ENCODE measurements at regions not wholly inside any gene's neighbourhood (a gene's known extent, or its start where the extent isn't known, plus 50 kb on each side); places are given as distances from the start of the nearest gene placed in this dataset.

DNA sequence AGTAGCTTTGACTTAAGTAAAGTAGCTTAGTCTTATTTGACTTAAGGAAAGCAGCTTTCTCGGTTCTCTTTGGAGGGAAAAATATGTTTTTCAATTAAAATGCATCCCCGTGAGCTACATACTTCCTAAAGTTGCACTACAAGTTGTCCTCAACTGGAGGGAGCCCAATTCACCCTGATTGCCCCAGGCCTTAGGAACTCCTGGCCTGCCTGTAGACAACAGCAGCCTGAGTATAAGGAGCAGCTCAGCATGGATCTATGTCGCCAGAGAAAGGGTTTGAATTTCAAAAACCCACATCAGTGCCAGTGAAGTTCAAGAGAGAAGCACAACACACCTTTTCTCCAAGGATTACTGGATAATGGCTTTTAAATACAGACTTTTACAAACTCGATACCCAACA, 772.0 kb downstream of the TNS3 start:
- TF ChIP-seq EZH2phosphoT487 (IDR thresholded peaks at IDR 0.05; ENCODE audit: insufficient read depth, low read depth) (no peak), EZH2 (IDR thresholded peaks at IDR 0.05; ENCODE audit: insufficient read depth, poor library complexity, severe bottlenecking) (no peak)
- no peaks in the 10 kb centered on the region for H3K9me2 ChIP-seq (ENCODE audit: insufficient read depth)
- peaks cover 39% of the 10 kb centered on the region for H3K4me1 ChIP-seq (ENCODE audit: insufficient read depth)
- H3K27ac ChIP-seq: no peak overlapping the region
- no peak overlapping the region for H3K9ac ChIP-seq
- H3K36me3 ChIP-seq (ENCODE audit: low read depth): no peaks in the 10 kb centered on the region
- no peaks in the 10 kb centered on the region for H4K20me1 ChIP-seq (ENCODE audit: insufficient read depth)
- H2AFZ ChIP-seq: no peak overlapping the region
- no peak overlapping the region for H3K4me2 ChIP-seq (ENCODE audit: unreplicated experiment)
- H3F3A ChIP-seq (ENCODE audit: insufficient read depth): peaks cover 30% of the 10 kb centered on the region
- no peaks in the 10 kb centered on the region for H3K79me2 ChIP-seq (ENCODE audit: insufficient read depth)
- H3K9me3 ChIP-seq (ENCODE audit: low read depth): no peaks in the 10 kb centered on the region
- H3K27me3 ChIP-seq (replicated peaks; ENCODE audit: insufficient read depth): no peaks in the 10 kb centered on the region
- no peak for DNase-seq
- H3K4me3 ChIP-seq: no peak overlapping the region
- in situ Hi-C loops (cut with MboI): no loop called here
- WGBS, 2 experiments (ENCODE audit: low coverage in 1 of 2, low lambda C conversion rate in 2 of 2, missing lambda C conversion rate in 2 of 2): 94 to 96% methylated on average over 4 of the region's 4 CpGs

DNA sequence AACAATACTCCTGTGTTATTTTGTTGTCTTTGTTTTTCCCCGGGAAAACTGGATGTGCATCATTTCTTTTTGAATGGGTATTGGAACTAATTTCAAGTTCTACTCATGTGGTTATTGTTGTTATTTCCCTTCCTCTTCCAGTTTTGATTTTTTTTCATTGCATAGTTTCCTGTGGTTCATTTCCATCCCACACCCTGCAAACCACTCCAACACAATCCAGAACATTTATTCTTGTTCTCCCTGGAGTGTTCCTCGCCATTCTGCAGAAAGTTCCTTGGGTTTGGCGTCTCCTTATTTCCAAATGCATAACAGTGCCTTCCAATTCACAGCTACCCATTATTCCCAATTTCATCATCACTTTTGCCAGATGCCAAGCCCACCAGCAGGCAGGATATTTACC, 775.1 kb downstream of the TNS3 start:
- no peak for TF ChIP-seq EZH2 (IDR thresholded peaks at IDR 0.05; ENCODE audit: insufficient read depth, poor library complexity, severe bottlenecking)
- TF ChIP-seq EZH2phosphoT487 (IDR thresholded peaks at IDR 0.05; ENCODE audit: insufficient read depth, low read depth): no peak
- no peak overlapping the region for H3K4me2 ChIP-seq (ENCODE audit: unreplicated experiment)
- no peaks in the 10 kb centered on the region for H3K9me3 ChIP-seq (ENCODE audit: low read depth)
- H3K36me3 ChIP-seq (ENCODE audit: low read depth): no peaks in the 10 kb centered on the region
- no peak overlapping the region for H3K27ac ChIP-seq
- in situ Hi-C loops (cut with MboI): no loop called here
- no peaks in the 10 kb centered on the region for H3K9me2 ChIP-seq (ENCODE audit: insufficient read depth)
- H3K4me1 ChIP-seq (ENCODE audit: insufficient read depth): peaks cover 17% of the 10 kb centered on the region
- no peaks in the 10 kb centered on the region for H3K27me3 ChIP-seq (replicated peaks; ENCODE audit: insufficient read depth)
- WGBS, 2 experiments (ENCODE audit: low coverage in 1 of 2, low lambda C conversion rate in 2 of 2, missing lambda C conversion rate in 2 of 2): 21 to 31% methylated on average over 3 of the region's 3 CpGs
- H3F3A ChIP-seq (ENCODE audit: insufficient read depth): peaks cover 9% of the 10 kb centered on the region
- H3K4me3 ChIP-seq: no peak overlapping the region
- H3K79me2 ChIP-seq (ENCODE audit: insufficient read depth): no peaks in the 10 kb centered on the region
- peak overlapping the region; percentile 13; the same call in 1 of the 2 replicates for H2AFZ ChIP-seq
- DNase-seq: no peak
- no peaks in the 10 kb centered on the region for H4K20me1 ChIP-seq (ENCODE audit: insufficient read depth)
- H3K9ac ChIP-seq: no peak overlapping the region

DNA sequence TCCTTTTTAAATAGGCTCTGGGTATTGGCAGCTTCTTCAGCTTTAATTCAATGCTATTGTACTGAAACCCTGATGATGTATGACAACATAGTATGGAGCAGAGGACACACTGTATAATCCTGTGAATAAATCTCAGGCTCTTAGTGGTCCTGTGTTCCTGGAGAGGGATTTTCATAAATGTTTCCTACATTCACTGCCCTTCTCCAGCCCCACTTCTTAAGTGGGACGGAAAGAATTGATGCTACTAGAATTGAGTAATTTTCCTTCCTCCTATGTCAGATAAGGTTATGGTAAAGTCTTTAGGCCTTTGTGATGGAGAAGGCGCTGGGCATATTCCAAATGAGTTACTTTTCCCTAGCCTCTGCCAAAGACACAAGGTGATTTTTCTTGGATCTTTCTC, 779.4 kb downstream of the TNS3 start:
- TF ChIP-seq EZH2 (IDR thresholded peaks at IDR 0.05; ENCODE audit: insufficient read depth, poor library complexity, severe bottlenecking): no peak
- TF ChIP-seq EZH2phosphoT487 (IDR thresholded peaks at IDR 0.05; ENCODE audit: insufficient read depth, low read depth): no peak
- Histone ChIP-seq H2AFZ (peak overlapping the region; percentile 20; the same call in 1 of the 2 replicates), H3K4me1 (ENCODE audit: insufficient read depth) (peaks cover 6% of the 10 kb centered on the region; the same call in 1 of the 2 replicates), H3K9me3 (ENCODE audit: low read depth) (no peaks in the 10 kb centered on the region), H3K9me2 (ENCODE audit: insufficient read depth) (no peaks in the 10 kb centered on the region), H4K20me1 (ENCODE audit: insufficient read depth) (no peaks in the 10 kb centered on the region), H3K27ac (no peak overlapping the region), H3K4me2 (ENCODE audit: unreplicated experiment) (no peak overlapping the region), H3K79me2 (ENCODE audit: insufficient read depth) (no peaks in the 10 kb centered on the region), H3K36me3 (ENCODE audit: low read depth) (no peaks in the 10 kb centered on the region), H3K9ac (no peak overlapping the region), H3F3A (ENCODE audit: insufficient read depth) (no peaks in the 10 kb centered on the region), H3K27me3 (replicated peaks; ENCODE audit: insufficient read depth) (no peaks in the 10 kb centered on the region), H3K4me3 (no peak overlapping the region)
- WGBS, 2 experiments (ENCODE audit: low coverage in 1 of 2, low lambda C conversion rate in 2 of 2, missing lambda C conversion rate in 2 of 2): 94 to 97% methylated on average over 2 of the region's 2 CpGs
- DNase-seq: no peak
- in situ Hi-C loops (cut with MboI): no loop called here

DNA sequence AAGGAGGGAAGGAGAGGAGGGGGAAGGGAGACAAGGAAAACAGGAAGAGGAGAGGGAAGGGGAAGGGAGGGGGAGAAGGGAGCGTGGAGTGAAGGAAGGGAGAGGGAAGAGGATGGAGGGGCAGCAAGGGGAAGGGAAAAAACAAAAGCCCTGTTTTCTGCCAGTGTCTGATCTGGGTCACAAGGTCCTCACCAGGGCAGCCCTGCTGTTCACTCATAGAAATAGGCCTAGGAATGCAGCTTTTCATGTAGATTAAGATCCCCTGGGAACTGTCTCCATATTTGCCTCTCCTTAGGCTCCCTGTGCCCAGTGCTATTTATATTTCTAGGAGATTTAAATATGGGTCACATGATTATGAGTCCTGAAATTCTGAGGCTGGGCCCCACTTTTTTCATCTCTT, 790.7 kb downstream of the TNS3 start:
- Histone ChIP-seq H3K4me1 (ENCODE audit: insufficient read depth) (no peaks in the 10 kb centered on the region), H3K4me2 (ENCODE audit: unreplicated experiment) (no peak overlapping the region), H3K27ac (no peak overlapping the region), H4K20me1 (ENCODE audit: insufficient read depth) (no peaks in the 10 kb centered on the region), H3F3A (ENCODE audit: insufficient read depth) (no peaks in the 10 kb centered on the region), H3K4me3 (no peak overlapping the region), H3K9me2 (ENCODE audit: insufficient read depth) (no peaks in the 10 kb centered on the region), H3K27me3 (replicated peaks; ENCODE audit: insufficient read depth) (no peaks in the 10 kb centered on the region), H3K9ac (no peak overlapping the region), H3K36me3 (ENCODE audit: low read depth) (no peaks in the 10 kb centered on the region), H3K9me3 (ENCODE audit: low read depth) (no peaks in the 10 kb centered on the region), H2AFZ (no peak overlapping the region), H3K79me2 (ENCODE audit: insufficient read depth) (no peaks in the 10 kb centered on the region)
- WGBS, 2 experiments (ENCODE audit: low coverage in 1 of 2, low lambda C conversion rate in 2 of 2, missing lambda C conversion rate in 2 of 2): 93 to 100% methylated on average over 1 of the region's 1 CpG
- DNase-seq: no peak
- in situ Hi-C loops (cut with MboI): no loop called here
- TF ChIP-seq EZH2 (IDR thresholded peaks at IDR 0.05; ENCODE audit: insufficient read depth, poor library complexity, severe bottlenecking): no peak
- no peak for TF ChIP-seq EZH2phosphoT487 (IDR thresholded peaks at IDR 0.05; ENCODE audit: insufficient read depth, low read depth)

DNA sequence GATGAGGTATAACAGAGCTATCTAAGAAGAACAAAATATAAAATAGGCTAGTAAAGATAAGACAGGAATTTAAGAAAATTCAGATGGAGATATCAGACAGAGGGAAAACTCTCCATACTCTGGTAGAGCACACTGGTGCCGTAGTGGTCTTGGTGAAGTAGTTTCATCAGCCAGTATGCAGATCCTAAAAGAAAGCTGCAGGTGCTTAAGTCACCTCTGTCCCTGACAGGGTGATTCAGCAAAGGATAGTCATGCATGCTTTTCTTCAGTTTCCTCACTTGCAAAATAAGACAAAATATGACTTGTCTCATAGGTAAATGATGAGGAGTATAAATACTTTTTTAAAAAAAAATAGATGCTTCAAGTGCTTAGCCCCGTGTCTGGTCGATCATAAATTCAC, 794.9 kb downstream of the TNS3 start:
- no peak for DNase-seq
- no peaks in the 10 kb centered on the region for H3K79me2 ChIP-seq (ENCODE audit: insufficient read depth)
- no peak overlapping the region for H3K9ac ChIP-seq
- TF ChIP-seq EZH2 (IDR thresholded peaks at IDR 0.05; ENCODE audit: insufficient read depth, poor library complexity, severe bottlenecking) (no peak), EZH2phosphoT487 (IDR thresholded peaks at IDR 0.05; ENCODE audit: insufficient read depth, low read depth) (no peak)
- in situ Hi-C loops (cut with MboI): no loop called here
- H3K9me2 ChIP-seq (ENCODE audit: insufficient read depth): no peaks in the 10 kb centered on the region
- H4K20me1 ChIP-seq (ENCODE audit: insufficient read depth): no peaks in the 10 kb centered on the region
- no peak overlapping the region for H3K4me3 ChIP-seq
- H3K36me3 ChIP-seq (ENCODE audit: low read depth): no peaks in the 10 kb centered on the region
- no peak overlapping the region for H3K4me2 ChIP-seq (ENCODE audit: unreplicated experiment)
- WGBS, 2 experiments (ENCODE audit: low coverage in 1 of 2, low lambda C conversion rate in 2 of 2, missing lambda C conversion rate in 2 of 2): 95 to 97% methylated on average over 3 of the region's 3 CpGs
- H3K9me3 ChIP-seq (ENCODE audit: low read depth): no peaks in the 10 kb centered on the region
- H3K27ac ChIP-seq: no peak overlapping the region
- no peak overlapping the region for H2AFZ ChIP-seq
- H3K27me3 ChIP-seq (replicated peaks; ENCODE audit: insufficient read depth): no peaks in the 10 kb centered on the region
- no peaks in the 10 kb centered on the region for H3F3A ChIP-seq (ENCODE audit: insufficient read depth)
- H3K4me1 ChIP-seq (ENCODE audit: insufficient read depth): peaks cover 13% of the 10 kb centered on the region

Data from GM23248 (cell line).